Osteoblast (primary cell): ENCODE measurements at regions not wholly inside any gene's neighbourhood (a gene's known extent, or its start where the extent isn't known, plus 50 kb on each side); places are given as distances from the start of the nearest gene placed in this dataset.
A peak's percentile ranks its signal among the peaks of the same experiment; 100 is the strongest.

Experiments used
- DNase-seq: peaks from one replicate; pipeline ENCODE4 v3.0.0; 2011; ENCODE audit warnings: low spot score, mixed read lengths; ENCODE audit not compliant: insufficient read length; ENCODE audit errors: missing footprints
- H2AFZ ChIP-seq: 2 replicates; pipeline ENCODE4 v1.6.0; 2011; ENCODE audit warnings: mild to moderate bottlenecking, low read length
- H3K27ac ChIP-seq: 2 replicates; pipeline ENCODE4 v1.5.1; 2011; ENCODE audit warnings: mild to moderate bottlenecking, low read depth, low read length, moderate library complexity
- H3K27me3 ChIP-seq: 2 replicates; pipeline ENCODE4 v1.6.0; 2012; ENCODE audit warnings: mild to moderate bottlenecking, control low read depth, inconsistent platforms, low read length, moderate library complexity; ENCODE audit not compliant: insufficient read depth
- H3K36me3 ChIP-seq: 2 replicates; pipeline ENCODE4 v1.5.1; 2011; ENCODE audit warnings: mild to moderate bottlenecking, low read length, control low read depth, moderate library complexity; ENCODE audit not compliant: insufficient read depth
- H3K4me1 ChIP-seq: 2 replicates; pipeline ENCODE4 v1.5.1; 2011; ENCODE audit warnings: mild to moderate bottlenecking, low read length, control low read depth, moderate library complexity; ENCODE audit not compliant: insufficient read depth
- H3K4me2 ChIP-seq: 2 replicates; pipeline ENCODE4 v1.6.0; 2011; ENCODE audit warnings: mild to moderate bottlenecking, low read length; ENCODE audit not compliant: insufficient read depth
- H3K4me3 ChIP-seq: fragments of 200-600 bp; sonication (generic); 3 replicates; pipeline ENCODE4 v1.5.1; 2012; ENCODE audit warnings: mild to moderate bottlenecking, low read length, inconsistent platforms; ENCODE audit not compliant: insufficient read depth
- H3K79me2 ChIP-seq: 2 replicates; pipeline ENCODE4 v1.6.0; 2012; ENCODE audit warnings: mild to moderate bottlenecking, low read length, control low read depth, inconsistent platforms; ENCODE audit not compliant: insufficient read depth
- H3K9me3 ChIP-seq: 2 replicates; pipeline ENCODE4 v1.5.1; 2011; ENCODE audit warnings: low read depth, low read length, control low read depth
- H4K20me1 ChIP-seq: 2 replicates; pipeline ENCODE4 v1.6.0; 2012; ENCODE audit warnings: mild to moderate bottlenecking, low read length, control low read depth; ENCODE audit not compliant: insufficient read depth
- CTCF ChIP-seq: IDR thresholded peaks from 2 replicates; pipeline ENCODE4 v1.5.1; 2011; ENCODE audit warnings: mild to moderate bottlenecking, low read depth, low read length, moderate library complexity; ENCODE audit errors: extremely low read depth

DNA sequence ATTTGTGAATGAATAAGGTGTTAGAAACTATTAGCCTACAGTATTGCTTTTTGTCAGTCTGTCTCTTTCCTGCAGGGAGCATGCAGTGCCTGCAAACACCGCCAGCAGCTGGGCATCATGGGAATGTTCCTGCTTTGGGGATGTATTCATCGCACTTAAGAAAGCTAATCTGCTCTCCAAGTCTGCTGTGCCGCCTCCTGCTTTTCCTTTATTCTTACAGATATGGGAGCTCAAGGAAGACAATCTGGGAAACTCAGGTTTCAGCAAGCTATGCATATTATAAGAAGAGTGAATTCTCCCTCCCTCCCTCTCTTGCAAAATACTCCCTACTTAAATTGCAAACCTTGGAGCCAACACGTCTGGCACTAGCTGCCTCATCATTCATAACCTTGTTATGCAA is 479.2 kb upstream of the ACVR2A start:
- Histone ChIP-seq H3K9me3 (no peaks in the 10 kb centered on the region), H2AFZ (no peak overlapping the region), H3K36me3 (no peaks in the 10 kb centered on the region), H3K27ac (no peak overlapping the region), H3K79me2 (no peaks in the 10 kb centered on the region), H4K20me1 (no peaks in the 10 kb centered on the region), H3K4me3 (no peak overlapping the region), H3K27me3 (no peaks in the 10 kb centered on the region), H3K4me2 (no peak overlapping the region), H3K4me1 (no peaks in the 10 kb centered on the region)
- DNase-seq = no peak
- TF ChIP-seq CTCF = no peak

DNA sequence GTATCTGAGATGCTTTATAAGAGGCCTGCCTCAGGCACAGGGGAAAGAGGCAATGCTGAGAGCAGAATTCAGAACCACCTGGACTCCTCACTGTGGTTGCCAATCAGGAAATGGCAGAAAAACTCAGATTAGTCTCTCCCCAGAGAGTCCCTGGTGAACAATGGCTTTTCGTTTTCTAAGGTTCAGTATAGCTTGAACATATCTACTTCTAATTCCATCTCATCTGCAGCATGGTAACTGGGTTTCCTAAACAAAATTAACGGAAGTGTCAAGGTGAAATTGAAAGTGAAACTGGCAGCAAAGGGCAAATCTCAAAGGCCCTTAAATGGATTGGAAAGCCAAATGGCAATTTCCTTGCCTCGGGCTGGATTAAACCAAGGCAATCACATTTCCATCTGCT is 480.2 kb upstream of the ACVR2A start:
- Histone ChIP-seq H3K27ac (no peak overlapping the region), H3K4me3 (peak overlapping the region; percentile 13), H2AFZ (peak overlapping the region; percentile 68), H3K36me3 (no peaks in the 10 kb centered on the region), H3K4me2 (no peak overlapping the region), H3K79me2 (no peaks in the 10 kb centered on the region), H3K27me3 (no peaks in the 10 kb centered on the region), H3K9me3 (no peaks in the 10 kb centered on the region), H3K4me1 (no peaks in the 10 kb centered on the region), H4K20me1 (no peaks in the 10 kb centered on the region)
- TF ChIP-seq CTCF = no peak
- DNase-seq = no peak

- Histone ChIP-seq H3K4me3 (no peak overlapping the region), H3K27me3 (no peaks in the 10 kb centered on the region), H3K9me3 (no peaks in the 10 kb centered on the region), H2AFZ (no peak overlapping the region), H3K27ac (no peak overlapping the region), H3K4me1 (no peaks in the 10 kb centered on the region), H3K79me2 (no peaks in the 10 kb centered on the region), H3K36me3 (no peaks in the 10 kb centered on the region), H3K4me2 (no peak overlapping the region), H4K20me1 (no peaks in the 10 kb centered on the region)
- DNase-seq = no peak
- no peak for TF ChIP-seq CTCF
These were observed 481.6 kb upstream of the ACVR2A start for GRCh38 chr2:147363181-147363580.

DNA sequence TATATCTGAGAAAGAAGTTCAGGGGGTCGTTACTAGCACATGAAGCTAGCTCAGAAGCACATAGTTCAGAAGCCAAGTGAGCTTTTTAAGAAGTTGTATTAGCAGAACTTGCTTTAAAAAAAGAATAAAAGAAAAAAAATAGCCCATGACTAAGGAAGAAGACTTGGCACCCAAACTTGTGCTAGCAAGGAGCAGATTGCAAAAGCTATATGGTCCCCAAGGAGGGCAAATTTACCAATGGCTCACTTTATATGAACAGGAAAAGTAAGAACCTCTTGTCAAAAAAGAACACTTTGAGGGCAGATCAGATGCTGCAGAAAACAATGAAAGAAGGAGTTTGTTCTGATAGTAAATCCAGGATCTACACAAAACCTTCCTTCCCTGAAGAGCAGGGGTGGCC is 486.5 kb upstream of the ACVR2A start:
- no peaks in the 10 kb centered on the region for H3K4me1 ChIP-seq
- no peaks in the 10 kb centered on the region for H4K20me1 ChIP-seq
- no peaks in the 10 kb centered on the region for H3K79me2 ChIP-seq
- no peak for DNase-seq
- no peaks in the 10 kb centered on the region for H3K36me3 ChIP-seq
- TF ChIP-seq CTCF = no peak
- H3K4me2 ChIP-seq = no peak overlapping the region
- no peak overlapping the region for H3K4me3 ChIP-seq
- no peaks in the 10 kb centered on the region for H3K27me3 ChIP-seq
- no peak overlapping the region for H3K27ac ChIP-seq
- H3K9me3 ChIP-seq = no peaks in the 10 kb centered on the region
- no peak overlapping the region for H2AFZ ChIP-seq
